GM12892 (cell line): ENCODE measurements at regions not wholly inside any gene's neighbourhood (a gene's known extent, or its start where the extent isn't known, plus 50 kb on each side); places are given as distances from the start of the nearest gene placed in this dataset.

ENCODE experiments used
- POLR2A ChIP-seq: IDR thresholded peaks from 2 replicates; pipeline ENCODE4 v1.6.1; 2011; ENCODE audit warnings: low read depth, low read length, control low read depth
- TAF1 ChIP-seq: IDR thresholded peaks from 2 replicates; pipeline ENCODE4 v1.6.1; 2011; ENCODE audit warnings: low read depth, mild to moderate bottlenecking, control low read depth, low read length, borderline replicate concordance

GRCh38 chr4:186780291-186781031, 56.8 kb upstream of the FAT1 start:
- TF ChIP-seq TAF1 (no peak), POLR2A (no peak)
